ENCODE measurements at regions not wholly inside any gene's neighbourhood (a gene's known extent, or its start where the extent isn't known, plus 50 kb on each side); places are given as distances from the start of the nearest gene placed in this dataset.

- no peak for DNase-seq (ENCODE audit: low read depth)
Measured at GRCh38 chr1:221812088-221812752, 70.3 kb upstream of the DUSP10 start.

DNA sequence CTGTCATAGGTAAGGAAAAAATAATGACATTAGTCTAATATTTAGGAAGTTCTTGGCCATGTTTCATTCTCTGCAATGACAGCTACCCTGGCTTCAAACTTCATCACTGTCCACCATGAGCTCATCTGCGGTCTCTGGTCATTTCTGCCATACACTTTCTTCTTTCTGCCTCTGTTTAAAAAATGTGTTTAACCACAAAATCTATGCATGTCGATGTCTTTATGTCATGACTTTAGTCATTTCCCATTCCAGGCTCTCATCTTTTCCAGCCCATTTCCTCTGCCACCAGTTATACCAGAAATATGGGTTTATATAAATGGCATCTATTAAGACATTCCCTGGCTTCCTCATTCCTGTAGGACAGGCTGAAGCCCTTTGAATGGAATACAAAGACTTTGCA lies 68.5 kb upstream of the DUSP10 start:
- no peak for DNase-seq (ENCODE audit: low read depth)

DNA sequence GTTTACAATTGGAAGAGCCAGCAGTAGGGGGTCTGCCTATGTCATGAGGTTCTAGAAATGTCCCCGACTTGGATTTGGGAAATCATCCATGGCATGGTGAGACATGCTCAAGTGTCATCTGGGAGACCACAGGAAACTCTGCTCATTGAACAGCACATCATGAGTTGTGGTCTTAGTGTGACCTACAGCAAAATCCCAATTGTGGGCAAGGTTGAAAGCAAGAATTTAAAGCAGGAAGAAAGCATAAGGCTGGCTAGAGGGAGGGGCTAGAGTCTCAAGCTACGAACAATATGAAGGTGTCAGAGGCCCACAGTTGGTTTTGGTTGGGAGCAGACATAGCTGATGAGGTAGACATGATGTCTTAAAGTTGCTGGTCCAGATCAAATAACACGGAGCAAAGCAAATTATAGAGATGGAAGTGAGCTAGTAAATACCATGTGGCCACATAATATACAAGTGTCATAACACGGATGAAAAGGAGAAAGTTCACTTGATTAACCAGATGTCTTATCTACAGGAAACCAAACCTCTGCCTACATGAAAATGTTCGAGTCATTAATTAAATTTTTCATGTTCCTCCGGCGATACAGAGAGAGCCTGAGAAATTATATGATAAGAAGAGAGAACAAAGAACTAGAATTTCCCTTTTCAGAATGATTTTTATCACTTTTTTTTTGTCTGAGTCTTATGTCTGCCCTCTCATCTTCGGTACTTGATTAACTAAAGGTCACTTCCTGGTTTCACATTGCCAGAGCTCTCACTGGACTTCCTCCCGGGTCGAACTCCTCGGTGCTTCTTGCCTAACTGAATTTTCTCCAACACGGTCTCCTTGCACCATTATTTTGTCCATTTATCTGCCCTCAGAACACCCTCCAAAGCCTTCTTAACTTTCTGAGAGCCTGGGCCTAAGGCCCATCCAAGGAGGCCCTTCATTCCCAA lies 67.5 kb upstream of the DUSP10 start:
- no peak for DNase-seq (ENCODE audit: low read depth)

DNA sequence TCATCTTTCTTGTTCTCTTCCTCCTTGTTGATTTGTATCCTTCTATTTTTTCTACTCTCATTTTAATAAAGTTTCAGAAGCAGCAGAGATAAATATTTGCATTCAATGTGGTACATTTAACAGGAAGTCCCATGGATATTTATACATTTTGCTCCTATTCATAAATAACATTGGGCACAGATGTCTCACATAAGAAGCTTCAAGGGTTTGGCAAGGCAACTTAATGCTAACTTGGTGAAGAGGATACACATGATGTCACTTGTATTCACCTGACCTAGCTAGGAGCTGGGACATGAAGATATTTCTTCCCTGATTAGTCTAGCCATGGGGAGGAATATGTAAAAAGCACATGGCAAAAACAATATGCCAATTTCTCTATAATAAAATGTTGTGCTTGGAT lies 65.1 kb upstream of the DUSP10 start:
- no peak for DNase-seq (ENCODE audit: low read depth)

DNA sequence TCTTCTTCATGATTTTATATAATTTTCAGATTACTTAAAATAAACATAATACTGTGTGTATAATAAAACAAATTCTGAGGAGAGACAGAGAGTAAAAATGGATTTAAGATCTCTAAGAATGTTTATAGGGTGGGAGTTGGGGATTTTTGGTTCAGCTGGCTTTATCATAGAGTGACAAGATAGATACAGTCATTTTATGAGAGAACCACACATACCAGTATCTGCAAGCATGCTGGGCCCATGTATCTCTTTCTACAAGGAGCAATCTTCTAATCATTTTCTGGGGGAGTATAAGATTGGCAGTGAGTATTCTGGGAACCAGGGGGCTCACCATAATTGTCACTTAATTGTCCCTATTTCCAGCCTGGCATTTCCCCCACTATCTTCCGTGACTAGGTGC lies 64.3 kb upstream of the DUSP10 start:
- no peak for DNase-seq (ENCODE audit: low read depth)

GRCh38 chr1:221805121-221805520 lies 63.2 kb upstream of the DUSP10 start:
- no peak for DNase-seq (ENCODE audit: low read depth)

DNA sequence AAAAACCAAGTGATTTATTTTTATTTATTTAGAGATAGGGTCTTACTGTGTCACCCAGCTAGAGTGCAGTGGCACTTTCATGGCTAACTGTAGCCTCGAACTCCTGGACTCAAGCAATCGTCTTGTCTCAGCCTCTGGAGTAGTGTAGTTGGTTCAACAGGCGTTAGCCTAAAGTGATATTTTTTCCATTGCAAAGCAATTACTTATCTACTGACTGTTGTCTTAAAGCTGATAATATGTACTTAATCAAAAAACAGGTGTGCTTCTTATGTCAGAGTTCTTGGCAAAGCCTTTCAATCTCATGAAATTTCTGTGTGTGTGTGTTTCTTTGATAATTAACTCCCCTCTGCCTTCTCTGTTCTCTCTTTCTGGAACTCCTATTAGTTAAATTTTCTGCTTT lies 62.4 kb upstream of the DUSP10 start:
- no peak for DNase-seq (ENCODE audit: low read depth)

GRCh38 chr1:221801773-221802516 lies 60.1 kb upstream of the DUSP10 start:
- no peak for DNase-seq (ENCODE audit: low read depth)

DNA sequence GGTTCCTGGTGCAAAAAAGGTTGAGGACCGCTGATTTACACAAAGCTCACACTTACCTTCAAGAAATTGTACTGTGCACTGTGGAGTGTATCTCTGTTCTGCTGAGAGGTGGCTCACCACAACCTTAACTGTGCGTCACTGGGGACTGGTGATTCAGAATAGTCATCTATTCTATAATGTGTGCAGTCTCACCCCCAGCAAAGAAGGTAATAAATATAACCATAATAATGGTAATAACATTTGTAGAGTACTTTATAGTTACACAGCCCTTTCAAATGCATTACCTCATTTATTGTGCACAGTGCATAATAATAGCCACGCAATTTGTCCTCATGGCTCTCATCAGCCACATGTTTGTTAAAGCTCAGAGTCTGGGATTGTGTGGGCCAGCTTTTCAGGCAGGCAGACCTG lies 59.4 kb upstream of the DUSP10 start:
- no peak for DNase-seq (ENCODE audit: low read depth)

DNA sequence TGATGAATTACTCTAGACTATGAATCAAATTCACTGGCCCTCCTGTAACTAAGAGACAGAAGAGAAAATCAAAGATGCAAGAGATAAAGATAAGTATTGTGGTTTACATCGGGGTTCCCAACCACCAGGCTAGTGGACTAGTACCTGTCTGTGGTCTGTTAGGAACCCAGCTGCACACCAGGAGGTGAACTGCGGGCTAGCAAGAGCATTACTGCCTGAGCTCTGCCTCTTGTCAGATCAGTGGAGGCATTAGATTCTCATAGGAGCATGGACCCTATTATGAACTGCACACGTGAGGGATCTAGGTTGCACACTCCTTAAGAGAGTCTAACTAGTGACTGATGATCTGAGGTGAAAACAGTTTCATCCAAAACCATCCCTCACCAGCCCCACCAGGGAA lies 58.9 kb upstream of the DUSP10 start:
- DNase-seq (ENCODE audit: low read depth): no peak

DNA sequence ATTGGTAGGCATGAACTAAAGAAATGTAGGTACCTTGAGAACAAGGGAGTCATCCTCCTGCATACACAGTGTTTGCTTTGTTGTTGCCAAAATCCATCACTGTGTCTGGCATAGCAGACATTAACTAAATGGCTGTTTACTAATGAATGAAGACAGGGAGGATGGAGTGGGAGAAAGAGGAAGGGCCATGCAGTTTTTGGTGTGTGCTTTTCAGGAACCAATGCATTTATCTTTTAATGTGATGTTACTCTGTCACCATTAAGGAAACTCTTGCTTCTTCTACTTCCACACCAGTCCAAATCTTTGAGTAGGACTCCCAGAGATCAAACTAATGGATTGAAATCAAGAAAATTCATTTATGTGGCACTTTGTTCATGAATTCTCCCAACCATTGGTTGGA lies 55.6 kb upstream of the DUSP10 start:
- no peak for DNase-seq (ENCODE audit: low read depth)

DNA sequence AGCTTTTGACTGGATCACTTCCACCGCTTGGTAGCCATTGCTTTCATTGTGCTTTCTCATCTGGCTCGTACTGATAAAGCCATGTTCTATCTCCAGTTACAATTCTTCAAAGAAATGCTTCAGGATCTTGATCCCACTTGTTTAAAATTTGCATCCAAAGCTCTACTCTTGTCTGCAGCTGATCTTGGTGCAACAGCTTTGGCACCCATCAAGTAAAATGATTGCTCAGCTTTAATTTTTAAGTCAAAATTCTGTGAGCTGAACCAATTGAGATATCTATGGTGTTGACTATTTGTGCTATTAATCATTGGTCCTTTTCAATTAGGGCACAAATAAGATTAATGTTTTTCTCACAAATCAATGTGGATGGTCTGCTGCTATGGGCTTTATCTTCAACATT lies 54.8 kb upstream of the DUSP10 start:
- no peak for DNase-seq (ENCODE audit: low read depth)

GRCh38 chr1:221795380-221795779 lies 53.5 kb upstream of the DUSP10 start:
- DNase-seq (ENCODE audit: low read depth): no peak

GRCh38 chr1:221794935-221795334 lies 53.0 kb upstream of the DUSP10 start:
- DNase-seq (ENCODE audit: low read depth): no peak

- no peak for DNase-seq (ENCODE audit: low read depth)
Measured at GRCh38 chr1:221794079-221794670, 52.3 kb upstream of the DUSP10 start.

DNA sequence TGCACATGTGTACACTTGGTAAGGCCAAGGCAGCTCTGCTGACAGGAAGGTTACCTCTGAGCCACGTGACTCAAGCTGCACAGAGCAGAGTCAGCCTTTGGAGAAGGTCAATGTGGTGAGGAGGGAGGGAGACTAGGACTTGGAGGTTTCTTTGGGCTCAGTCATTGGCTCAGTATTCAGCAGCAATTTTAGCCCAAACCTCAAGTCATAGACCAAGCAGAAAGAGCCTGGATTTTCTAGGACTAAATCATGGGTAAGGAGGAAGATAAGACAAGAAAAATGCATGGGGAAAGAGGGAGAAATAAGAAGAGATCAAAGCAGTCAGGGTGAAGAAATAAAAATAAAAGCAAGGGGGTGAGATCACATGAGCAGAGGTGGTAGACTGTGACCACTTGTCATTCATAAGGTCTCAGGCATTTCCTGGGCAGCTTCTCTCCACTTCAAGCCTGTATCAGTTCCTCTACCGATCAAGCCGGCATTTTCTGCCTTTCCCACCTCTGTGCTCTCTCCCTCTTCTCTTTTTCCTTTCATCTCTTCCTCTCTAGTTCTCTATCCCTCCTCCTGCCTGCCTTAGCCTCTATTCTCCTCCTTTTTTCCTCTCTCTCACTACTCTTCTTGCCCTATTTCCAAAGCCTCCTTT lies 51.7 kb upstream of the DUSP10 start:
- DNase-seq (ENCODE audit: low read depth): no peak

DNA sequence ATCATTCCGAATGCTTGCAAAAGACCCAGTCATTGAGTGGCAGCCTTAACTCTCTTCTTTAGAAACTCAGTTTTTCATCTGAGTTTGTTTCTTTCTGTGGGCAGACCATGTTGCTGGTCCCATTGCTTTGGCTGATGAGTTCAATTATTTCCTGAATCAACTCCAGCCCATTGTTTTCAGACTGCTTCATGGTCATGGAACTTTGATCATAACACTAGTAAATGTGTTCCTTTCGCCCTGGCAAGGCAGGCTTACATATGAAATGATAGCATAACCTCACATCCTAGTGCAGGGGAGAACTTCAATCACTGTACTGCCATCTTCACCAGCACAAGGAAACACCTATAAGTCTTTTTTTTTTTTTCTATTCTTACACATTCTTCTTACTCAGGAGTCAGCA lies 50.0 kb upstream of the DUSP10 start:
- DNase-seq (ENCODE audit: low read depth): no peak

Measured in stimulated activated CD4-positive, alpha-beta T cell treated with anti-CD3 and anti-CD28 coated beads, Interleukin-2, amount 100 ng/mL, for 4 hours (primary cell).